AG04450 (cell line): ENCODE measurements at regions not wholly inside any gene's neighbourhood (a gene's known extent, or its start where the extent isn't known, plus 50 kb on each side); places are given as distances from the start of the nearest gene placed in this dataset.

Experiments
- CTCF ChIA-PET: fragments of 300-600, 350-600 bp; formaldehyde crosslinking; extraction: SDS; loops from one replicate; lab custom pipeline; 2022; ENCODE audit warnings: antibody characterized with exemption, inconsistent platforms; lab: Charles Lee
- POLR2A ChIA-PET: fragments of 350-600 bp; formaldehyde crosslinking; extraction: SDS; loops from one replicate; lab custom pipeline; 2021; ENCODE audit warnings: antibody characterized with exemption, inconsistent platforms; lab: Yijun Ruan, JAX
- DNase-seq: peaks from one replicate; pipeline ENCODE4 v3.0.0-alpha.2; 2011; ENCODE audit warnings: low read depth, low spot score
- H3K27ac ChIP-seq: one replicate; pipeline ENCODE4 v1.5.1; 2012; ENCODE audit warnings: low read depth, low read length, control low read depth
- H3K27me3 ChIP-seq: one replicate; pipeline ENCODE4 v1.6.0; 2012; ENCODE audit warnings: low read length; ENCODE audit not compliant: control insufficient read depth, insufficient read depth
- H3K4me3 ChIP-seq: 2 replicates; pipeline ENCODE4 v1.5.1; 2011; ENCODE audit warnings: mild to moderate bottlenecking, low read depth, low read length, control low read depth
- H3K9me3 ChIP-seq: 2 replicates; pipeline ENCODE4 v1.5.1; 2012; ENCODE audit warnings: low read length; ENCODE audit not compliant: control insufficient read depth, insufficient read depth
- TF ChIP-seq, protein P1 (sequence below): IDR thresholded peaks from 2 replicates; pipeline ENCODE4 v1.5.1; 2011; ENCODE audit warnings: low read depth, low read length, control low read depth, inconsistent platforms

DNA sequence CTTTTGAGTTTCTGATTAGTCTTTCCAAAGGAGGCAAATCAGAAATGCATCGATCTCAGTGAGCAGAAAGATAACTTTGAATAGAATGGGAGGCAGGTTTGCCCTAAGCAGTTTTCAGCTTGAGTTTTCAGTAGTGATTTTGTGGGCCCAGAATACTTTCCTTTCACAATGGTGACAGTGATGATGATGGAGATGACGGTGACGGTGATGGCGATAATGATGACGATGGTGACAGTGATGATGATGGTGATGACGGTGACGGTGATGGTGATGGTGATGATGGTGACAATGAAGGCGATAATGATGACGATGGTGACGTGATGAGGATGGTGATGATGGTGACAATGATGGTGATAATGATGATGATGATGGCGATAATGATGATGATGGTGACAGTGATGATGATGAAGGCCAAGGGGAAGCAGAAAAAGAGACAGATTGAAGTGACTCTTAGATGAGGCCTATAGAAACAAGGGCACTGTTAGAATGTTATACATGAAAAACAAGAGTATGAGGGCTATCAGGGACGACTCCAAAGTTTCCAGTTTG lies 153.4 kb upstream of the B3GAT1 start:
- Histone ChIP-seq H3K27me3 (no peaks in the 10 kb centered on the region), H3K27ac (no peak overlapping the region), H3K4me3 (no peak overlapping the region), H3K9me3 (peaks cover 42% of the 10 kb centered on the region)
- no peak for DNase-seq
- ChIA-PET CTCF (no interaction called here), POLR2A (no interaction called here)
- TF ChIP-seq, protein P1, sequence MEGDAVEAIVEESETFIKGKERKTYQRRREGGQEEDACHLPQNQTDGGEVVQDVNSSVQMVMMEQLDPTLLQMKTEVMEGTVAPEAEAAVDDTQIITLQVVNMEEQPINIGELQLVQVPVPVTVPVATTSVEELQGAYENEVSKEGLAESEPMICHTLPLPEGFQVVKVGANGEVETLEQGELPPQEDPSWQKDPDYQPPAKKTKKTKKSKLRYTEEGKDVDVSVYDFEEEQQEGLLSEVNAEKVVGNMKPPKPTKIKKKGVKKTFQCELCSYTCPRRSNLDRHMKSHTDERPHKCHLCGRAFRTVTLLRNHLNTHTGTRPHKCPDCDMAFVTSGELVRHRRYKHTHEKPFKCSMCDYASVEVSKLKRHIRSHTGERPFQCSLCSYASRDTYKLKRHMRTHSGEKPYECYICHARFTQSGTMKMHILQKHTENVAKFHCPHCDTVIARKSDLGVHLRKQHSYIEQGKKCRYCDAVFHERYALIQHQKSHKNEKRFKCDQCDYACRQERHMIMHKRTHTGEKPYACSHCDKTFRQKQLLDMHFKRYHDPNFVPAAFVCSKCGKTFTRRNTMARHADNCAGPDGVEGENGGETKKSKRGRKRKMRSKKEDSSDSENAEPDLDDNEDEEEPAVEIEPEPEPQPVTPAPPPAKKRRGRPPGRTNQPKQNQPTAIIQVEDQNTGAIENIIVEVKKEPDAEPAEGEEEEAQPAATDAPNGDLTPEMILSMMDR, result no peak

DNA sequence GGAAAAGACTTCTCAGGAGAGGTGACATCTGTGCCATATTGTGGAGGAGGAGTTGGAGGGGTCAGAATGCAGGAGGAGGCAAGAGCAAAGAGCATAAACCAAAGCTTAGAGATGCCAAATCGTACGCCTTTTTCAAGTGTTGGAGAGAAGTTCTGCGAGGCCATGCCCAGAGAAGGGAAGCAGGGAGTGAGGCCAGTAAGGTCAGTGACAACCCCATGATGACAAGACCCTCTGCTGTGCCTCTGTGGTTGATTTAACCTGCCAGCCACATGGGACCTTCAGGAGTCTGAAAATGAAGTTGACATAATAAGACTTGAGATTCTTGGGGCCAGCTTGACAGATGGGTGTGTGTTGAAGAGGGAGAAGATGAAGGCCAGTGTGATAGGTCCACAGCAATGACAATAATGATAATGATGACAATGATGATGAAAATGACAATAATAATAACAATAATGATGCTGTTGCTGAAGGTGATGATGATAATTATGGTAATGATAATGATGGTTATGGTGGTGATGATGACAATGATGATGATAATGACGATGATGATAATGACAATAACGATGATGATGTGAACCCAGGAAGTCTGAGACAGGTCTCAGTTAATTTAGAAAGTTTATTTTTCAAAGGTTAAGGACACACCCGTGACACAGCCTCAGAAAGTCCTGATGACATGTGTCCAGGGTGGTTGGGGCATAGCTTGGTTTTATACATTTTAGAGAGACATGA lies 152.6 kb upstream of the B3GAT1 start:
- Histone ChIP-seq H3K27ac (no peak overlapping the region), H3K9me3 (peaks cover 50% of the 10 kb centered on the region), H3K27me3 (no peaks in the 10 kb centered on the region), H3K4me3 (no peak overlapping the region)
- ChIA-PET CTCF (no interaction called here), POLR2A (no interaction called here)
- no peak for DNase-seq
- TF ChIP-seq, protein P1, result no peak

DNA sequence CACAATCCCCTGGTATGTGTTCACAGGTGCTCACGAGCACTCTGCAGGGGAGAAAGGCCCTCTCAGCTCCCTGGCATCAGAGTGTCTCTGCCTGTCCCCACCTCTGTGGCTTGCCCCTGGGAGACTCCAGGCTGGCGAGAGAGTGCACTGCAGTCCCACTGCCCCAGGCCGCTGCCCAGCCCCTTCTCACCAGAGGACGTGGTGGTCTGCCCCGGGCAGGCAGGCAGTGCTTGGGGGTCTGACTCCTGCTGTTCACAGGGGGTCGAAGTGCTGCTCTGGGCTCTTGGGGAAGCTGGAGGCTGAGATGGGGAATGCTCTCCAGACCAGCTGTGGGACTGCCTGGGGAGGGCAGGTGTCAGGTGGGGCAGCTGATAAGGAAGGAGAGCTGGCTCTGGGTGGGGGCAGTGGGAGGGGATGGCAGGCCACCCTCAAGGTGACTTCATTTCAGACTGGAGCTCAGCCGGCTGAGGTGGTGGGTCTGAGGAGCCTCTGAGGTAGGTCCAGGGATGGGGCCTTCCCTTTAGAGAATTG lies 151.0 kb upstream of the B3GAT1 start:
- POLR2A ChIA-PET, result interaction anchor here (0.6 kb wide), 1 partner anchor 323 kb away, joined by 3 read pairs; no protein-coding TSS in a partner anchor
- Histone ChIP-seq H3K9me3 (peaks cover 63% of the 10 kb centered on the region), H3K4me3 (no peak overlapping the region), H3K27me3 (no peaks in the 10 kb centered on the region), H3K27ac (no peak overlapping the region)
- DNase-seq, result no peak
- CTCF ChIA-PET, result no interaction called here
- TF ChIP-seq, protein P1, result no peak

DNA sequence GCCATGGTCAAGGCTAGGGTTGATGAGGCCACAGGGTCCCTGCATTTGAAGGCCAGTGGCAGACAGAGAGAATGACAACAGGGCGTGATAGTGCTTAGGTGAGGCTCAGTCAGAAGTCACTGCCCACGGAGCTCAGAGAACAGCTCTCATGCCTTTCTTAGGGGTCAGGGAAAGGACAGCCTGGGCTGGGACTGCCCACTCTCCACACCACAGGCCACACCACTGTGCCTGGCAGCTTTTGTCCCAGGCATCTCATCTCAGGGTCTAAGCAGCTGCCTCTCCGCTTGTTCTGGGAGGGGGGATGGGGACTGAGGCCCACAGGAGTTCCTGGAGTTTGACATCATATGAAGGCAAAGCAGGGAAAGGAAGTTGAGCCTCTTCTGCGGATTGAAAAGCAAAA lies 150.2 kb upstream of the B3GAT1 start:
- TF ChIP-seq, protein P1, result no peak
- Histone ChIP-seq H3K27ac (no peak overlapping the region), H3K27me3 (no peaks in the 10 kb centered on the region), H3K9me3 (peaks cover 65% of the 10 kb centered on the region), H3K4me3 (no peak overlapping the region)
- CTCF ChIA-PET, result no interaction called here
- no peak for DNase-seq
- POLR2A ChIA-PET, result no interaction called here

DNA sequence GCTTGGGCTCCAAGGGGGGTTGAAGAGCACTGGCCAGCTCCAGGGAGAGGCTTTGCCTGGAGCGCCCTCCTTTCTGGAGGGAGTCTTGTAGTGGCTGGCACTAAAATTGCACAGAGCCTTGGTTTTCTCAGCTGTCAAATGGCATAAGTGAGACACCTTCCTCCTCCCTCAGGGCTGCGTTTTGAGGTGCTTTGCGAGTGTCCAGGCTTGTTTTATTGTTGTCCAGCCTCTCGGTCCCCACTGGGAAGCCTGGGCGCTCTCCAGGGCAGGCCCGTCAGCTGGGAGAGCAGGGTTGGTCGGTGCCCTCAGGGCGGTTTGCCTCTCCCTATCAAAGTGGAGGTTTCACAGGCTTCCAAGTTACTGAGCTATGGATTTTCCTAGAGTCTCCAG lies 149.3 kb upstream of the B3GAT1 start:
- no peak overlapping the region for H3K4me3 ChIP-seq
- POLR2A ChIA-PET, result no interaction called here
- no peak for DNase-seq
- CTCF ChIA-PET, result no interaction called here
- H3K27ac ChIP-seq, result no peak overlapping the region
- H3K27me3 ChIP-seq, result no peaks in the 10 kb centered on the region
- TF ChIP-seq, protein P1, result no peak
- peaks cover 68% of the 10 kb centered on the region for H3K9me3 ChIP-seq
